Dermis microvascular lymphatic vessel endothelial cell (primary cell): ENCODE measurements at regions not wholly inside any gene's neighbourhood (a gene's known extent, or its start where the extent isn't known, plus 50 kb on each side); places are given as distances from the start of the nearest gene placed in this dataset.
A peak's percentile ranks its signal among the peaks of the same experiment; 100 is the strongest.
"Not testable (repeated sequence)": the region's sequence is repeated elsewhere in the genome, so short reads cannot be mapped to it uniquely, and the experiment has no call there.

Experiments
- DNase-seq, 2 donors: peaks; one replicate each; pipeline versions ENCODE4 v3.0.0 to v3.0.0-alpha.2; 2010; ENCODE audit warnings: low read depth in 2 of 2

DNA sequence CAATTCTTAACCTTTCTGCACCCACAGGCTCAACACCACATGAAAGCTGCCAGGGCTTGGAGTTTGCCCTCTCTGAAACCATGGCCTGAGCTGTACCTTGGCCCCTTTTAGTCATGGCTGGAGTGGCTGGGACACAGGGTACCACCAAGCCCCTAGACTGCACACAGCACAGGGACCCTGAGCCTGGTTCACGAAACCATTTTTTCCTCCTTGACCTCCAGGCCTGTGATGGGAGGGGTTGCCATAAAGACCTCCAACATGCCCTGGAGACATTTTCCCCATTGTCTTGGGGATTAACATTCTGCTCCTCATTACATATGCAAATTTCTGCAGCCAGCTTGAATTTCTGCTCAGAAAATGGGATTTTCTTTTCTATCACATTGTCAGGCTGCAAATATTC, 113.4 kb downstream of the XPNPEP1 start:
- DNase-seq = not testable (repeated sequence)

DNA sequence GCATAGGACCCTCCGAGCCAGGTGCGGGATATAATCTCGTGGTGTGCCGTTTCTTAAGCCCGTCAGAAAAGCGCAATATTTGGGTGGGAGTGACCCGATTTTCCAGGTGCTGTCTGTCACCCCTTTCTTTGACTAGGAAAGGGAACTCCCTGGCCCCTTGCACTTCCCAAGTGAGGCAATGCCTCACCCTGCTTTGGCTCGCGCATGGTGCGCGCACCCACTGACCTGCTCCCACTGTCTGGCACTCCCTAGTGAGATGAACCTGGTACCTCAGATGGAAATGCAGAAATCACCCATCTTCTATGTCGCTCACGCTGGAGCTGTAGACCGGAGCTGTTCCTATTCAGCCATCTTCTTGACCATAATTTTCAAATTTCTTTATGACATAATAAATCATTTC, 122.1 kb downstream of the XPNPEP1 start:
- not testable (repeated sequence) for DNase-seq

GRCh38 chr10:109790647-109791046, 132.7 kb downstream of the XPNPEP1 start:
- DNase-seq = no peak

DNA sequence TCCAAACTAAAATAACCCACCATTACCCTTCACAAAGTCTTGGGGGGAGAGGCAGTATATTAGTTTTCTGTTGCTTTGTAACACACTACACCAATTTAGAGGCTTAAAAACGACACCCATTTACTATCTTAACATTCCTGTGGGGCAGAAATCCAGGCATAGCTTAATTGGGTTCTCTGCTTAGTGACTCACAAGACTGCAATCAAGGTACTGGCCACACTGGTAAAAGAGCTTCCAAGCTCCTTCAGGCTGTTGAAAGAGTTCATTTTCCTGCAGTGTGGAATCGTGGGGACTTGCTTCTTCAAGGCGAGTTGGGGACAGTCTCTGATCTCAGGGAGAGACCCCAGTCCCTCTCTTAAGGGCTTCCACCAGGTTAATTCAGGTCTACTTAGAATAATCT, 139.1 kb downstream of the XPNPEP1 start:
- no peak for DNase-seq

DNA sequence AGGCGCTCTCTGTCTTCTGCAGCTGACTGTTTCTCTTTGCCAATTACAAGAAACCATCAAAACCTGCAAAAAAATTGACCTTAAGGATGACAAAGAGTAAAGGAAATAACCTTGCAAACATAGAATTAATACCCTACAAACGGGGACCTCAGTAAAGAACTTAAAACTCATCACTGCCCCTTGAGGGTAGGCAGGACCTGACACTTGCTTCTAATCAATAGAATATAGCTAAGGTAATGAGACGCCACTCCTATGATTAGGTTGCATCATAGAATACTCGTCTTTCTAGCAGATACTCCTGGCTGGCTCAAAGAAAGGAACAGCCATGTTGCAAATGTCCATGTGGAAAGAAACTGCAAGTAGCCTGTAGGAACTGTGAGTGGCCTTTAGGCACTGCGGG, 140.0 kb downstream of the XPNPEP1 start:
- no peak for DNase-seq

DNA sequence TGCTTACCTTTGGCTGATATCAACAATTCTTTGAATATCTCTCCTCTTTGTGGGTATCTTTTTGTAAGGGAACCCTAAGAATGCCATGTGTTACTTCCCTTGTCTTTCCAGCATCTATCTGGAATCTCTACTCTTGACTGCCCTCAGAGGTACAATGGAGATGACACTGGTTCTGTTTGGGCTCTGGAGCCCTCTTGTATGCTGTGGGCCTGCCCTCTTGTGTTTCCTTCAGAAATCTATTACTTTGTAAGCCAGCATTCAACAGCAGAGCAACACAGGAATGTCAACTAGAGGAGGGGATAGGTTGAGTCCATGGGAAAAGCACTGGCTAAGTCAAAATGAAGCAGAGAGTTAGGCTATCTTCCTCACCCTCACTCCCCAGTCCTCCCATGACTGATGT, 142.3 kb downstream of the XPNPEP1 start:
- no peak for DNase-seq

GRCh38 chr10:109778993-109779392, 144.3 kb downstream of the XPNPEP1 start:
- no peak for DNase-seq

DNA sequence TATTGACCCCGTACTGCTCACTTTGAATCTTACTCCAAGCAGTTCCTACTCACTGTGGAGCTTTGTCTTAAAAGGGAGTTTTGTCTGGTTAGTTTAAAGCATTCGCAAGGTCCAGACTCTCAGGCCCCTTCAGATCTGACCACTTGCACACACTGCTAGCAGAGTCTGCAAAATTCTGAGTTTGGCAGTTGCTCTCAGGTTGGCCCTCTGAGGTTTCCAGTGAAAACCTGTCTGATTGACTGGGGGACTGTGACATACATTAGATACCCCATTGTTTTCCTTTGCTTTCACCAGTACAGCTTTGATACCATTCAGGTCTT, 149.2 kb downstream of the XPNPEP1 start:
- no peak for DNase-seq

DNA sequence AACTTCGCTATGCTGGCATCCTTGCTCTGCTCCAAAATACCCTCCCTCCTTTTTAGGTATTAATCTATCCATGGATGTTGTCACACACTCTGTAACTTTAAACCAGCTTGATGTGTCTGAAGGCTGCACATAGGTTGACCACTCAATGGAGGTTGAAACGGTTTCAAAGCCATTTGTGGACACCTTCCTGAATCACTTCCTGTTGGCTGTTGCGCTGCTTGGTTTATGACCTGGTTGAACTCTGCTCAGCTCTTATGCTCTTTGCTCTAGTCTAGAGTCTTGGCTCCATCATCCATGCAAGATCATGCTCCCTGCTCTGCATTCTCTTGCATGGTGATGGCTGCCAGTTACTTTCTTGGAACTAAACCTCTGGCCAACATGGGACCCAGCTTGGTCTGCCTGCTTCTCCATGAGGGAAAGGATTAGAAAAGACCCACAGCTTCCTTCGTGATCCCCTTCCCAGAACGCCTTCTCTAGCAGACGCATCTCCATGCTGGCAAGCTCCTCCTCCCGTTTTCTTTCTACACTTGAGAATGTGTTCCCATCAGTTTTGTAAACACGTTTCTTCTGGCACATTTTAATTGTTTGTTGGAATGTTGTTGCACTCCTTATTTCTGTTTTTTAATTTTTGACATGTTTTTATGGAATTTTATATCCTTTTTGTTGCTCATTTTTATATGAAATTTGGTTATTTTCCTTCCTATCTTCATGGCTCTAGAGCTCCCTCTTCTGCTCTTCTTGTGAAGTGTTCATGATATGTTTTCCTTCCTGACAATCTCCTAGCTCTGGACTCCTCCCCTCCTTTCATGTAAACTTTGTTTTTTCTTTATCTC, 149.8 kb downstream of the XPNPEP1 start:
- peak in 1 of 2 donors; percentile 29 for DNase-seq

GRCh38 chr10:109770663-109771062, 152.6 kb downstream of the XPNPEP1 start:
- no peak for DNase-seq

GRCh38 chr10:109769966-109770365, 153.3 kb downstream of the XPNPEP1 start:
- DNase-seq = no peak

DNA sequence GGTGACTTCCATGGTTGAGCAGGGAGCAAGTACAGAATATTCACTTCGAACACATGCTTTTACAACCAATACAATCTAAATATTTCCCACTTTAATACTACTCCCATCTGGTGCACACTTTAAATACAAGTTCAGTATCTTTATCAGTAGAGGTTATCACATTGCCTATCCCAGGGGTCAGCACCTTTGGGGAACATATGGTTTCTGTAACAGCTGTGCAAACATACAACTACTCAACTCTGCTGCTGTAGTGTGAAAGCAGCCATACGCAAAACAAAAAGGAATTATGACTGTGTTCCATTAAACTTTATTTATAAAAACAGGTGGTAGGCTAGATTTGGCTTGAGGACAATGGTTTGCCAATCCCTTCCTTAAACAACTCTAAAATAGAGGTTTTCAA, 157.5 kb downstream of the XPNPEP1 start:
- DNase-seq = no peak

- DNase-seq = no peak
Measured at GRCh38 chr10:109762555-109762954, 160.8 kb downstream of the XPNPEP1 start.

DNA sequence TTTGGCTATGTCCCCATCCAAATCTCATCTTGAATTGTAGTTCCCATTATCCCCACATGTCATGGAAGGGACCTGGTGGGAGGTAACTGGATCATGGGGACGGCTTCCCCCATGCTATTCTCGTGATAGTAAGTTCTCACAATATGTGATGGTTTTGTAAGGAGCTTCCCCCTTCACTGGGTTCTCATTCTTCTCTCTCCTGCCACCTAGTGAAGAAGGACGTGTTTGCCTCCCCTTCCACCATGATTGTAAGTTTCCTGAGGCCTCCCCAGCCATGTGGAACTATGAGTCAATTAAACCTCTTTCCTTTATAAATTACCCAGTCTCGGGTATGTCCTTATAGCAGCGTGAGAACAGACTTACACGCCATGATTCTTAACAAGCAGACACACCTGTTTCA, 165.6 kb downstream of the XPNPEP1 start:
- not testable (repeated sequence) for DNase-seq

- DNase-seq = no peak
Measured at GRCh38 chr10:109746861-109747260, 176.4 kb downstream of the XPNPEP1 start.

DNA sequence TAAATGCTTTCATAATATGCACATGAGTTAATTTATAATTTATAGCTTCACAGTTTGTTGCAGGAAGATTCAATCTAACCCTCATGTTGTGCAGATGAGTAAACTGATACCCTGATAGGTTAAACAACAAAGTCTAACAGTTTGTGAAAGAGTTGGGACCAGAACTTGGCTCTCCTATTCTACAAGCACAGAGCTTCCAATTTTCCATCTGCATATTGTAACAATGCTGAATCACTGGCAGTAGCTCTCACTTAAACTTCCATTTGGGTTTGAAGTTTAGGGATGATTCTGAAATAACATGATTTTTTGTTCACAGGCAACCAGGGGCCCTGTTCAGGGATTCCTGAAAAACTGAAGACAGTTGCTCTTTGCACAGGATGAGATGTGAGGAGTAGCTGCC, 179.3 kb downstream of the XPNPEP1 start:
- DNase-seq = no peak

DNA sequence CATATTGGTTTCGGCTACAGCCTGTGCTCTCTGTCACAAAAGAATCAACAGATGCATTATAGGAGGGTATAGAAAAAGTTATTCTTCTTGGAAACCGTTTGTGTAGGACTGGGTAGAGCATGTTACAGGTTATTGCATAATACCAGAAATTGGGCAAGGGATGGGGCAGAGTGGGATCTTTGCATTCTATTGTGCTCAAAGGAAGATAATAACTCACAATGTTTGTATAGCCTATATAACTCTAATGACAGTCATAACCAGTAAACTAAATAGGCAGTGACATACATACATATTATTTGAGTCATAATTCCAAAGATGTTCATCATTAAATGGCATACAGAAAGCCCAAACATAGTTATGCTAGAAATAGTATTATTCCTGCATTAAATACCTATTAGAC, 179.7 kb downstream of the XPNPEP1 start:
- DNase-seq = no peak

DNA sequence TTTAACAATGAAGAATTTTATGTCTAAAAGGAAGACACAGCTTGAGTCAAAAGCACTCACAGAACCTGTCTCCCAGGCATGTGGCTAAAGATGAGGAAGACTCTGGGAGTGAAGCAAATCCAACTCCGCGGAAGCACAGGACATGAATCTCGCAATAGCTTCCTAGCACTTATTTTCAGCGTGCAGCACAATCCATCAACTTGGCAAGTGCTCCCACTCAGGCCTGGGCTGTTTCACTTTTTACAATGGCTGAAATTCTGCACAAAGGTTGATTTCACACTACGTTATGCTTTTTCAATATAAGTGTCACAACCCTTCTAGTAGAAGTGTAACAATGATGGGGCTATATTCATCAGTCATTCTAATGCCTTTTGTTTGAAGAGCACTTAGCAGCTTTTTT, 180.2 kb downstream of the XPNPEP1 start:
- DNase-seq = no peak

DNA sequence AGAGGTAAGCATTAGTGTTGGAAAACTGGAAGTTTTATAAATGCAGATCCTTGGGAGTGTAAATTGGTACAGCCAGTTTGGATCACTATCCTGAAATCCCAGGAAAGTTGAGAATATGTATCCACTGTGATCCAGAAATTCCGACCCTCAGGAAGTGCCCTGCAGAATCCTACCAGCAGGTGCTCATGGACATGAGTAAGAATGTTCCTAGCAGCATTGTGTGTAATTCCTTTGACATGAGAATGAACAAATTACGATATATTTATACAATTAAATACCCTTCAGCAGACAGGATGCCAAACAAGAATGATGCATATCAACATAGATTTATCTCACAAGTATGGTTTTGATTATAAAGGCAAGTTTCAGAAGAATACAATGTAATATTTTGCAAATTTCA, 181.6 kb downstream of the XPNPEP1 start:
- DNase-seq = no peak

DNA sequence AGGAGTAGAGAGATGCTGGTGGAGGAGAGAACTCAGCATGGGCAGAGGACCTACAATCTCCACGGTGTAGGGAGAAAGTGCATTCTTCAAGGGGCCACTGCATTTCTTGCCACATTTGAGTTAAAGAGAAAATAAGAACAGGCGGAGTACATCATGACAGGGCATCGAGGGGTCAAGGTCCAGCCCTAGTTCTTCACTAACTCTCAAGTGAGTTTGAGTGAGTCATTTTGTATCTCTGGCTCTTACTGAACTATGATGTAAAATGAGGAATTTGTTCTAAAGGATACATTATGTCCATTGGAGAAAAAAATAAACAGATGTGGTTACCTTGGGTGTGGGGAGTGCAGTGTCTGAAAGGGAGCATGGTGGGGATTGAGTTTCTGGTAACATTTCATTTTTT, 182.9 kb downstream of the XPNPEP1 start:
- DNase-seq = no peak

DNA sequence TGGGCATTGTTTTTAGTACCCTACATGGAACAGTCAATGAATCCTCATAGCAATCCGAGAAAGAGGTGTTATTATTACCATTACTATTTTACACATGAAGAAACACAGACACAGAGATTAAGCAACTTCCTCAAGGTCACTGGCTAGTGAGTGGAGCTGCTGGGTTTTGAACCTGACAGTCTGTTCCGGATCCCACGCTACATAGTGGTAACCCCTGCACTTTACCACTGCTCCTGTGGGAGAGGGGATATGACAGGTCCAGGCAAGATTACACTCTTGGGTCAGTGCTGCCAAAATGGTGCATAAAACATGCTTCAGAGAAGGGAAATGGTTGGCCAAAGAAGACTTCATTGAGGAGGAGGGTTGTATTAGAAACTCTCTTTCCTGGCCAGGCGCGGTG, 185.7 kb downstream of the XPNPEP1 start:
- no peak for DNase-seq

DNA sequence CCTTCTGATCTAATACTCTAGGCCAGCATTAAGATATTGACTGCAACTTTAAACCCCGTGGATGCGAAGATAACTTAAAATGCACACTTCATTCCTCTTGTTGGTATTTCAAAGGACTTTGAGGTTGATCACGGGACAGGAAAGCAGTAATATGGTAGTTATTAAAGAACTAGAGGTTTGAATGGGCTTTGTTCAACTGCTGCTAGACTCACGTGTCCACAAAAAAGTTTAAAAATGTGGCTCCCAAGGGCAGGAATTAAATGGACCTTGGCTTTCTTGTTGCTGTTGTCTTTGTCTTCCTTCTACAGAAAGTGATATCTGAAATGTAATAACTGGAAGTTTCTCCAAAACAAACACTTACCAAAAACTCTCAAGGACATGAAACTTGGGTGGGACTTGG, 186.3 kb downstream of the XPNPEP1 start:
- no peak for DNase-seq

DNA sequence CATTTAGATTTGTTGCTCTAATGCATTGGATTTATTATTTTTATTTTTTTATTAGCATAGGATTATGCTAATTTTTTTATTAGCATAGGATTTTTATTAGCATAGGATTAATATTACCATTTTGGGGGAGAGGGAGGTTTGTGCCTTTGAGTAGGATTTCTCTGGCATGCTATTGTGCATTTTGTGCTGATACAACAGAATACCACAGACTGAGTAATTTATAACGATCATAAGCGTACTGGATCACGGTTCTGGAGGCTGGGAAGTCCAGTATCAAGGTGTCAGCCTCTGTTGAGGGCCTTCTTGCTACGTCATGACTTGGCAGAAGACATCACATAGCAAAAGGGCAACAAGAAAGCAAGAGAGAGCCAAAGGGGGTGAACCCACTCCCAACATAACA, 187.5 kb downstream of the XPNPEP1 start:
- DNase-seq = no peak
